NCI-H345 (cell line): ENCODE measurements at regions not wholly inside any gene's neighbourhood (a gene's known extent, or its start where the extent isn't known, plus 50 kb on each side); places are given as distances from the start of the nearest gene placed in this dataset.

Experiments
- DNase-seq: peaks from one replicate; lab custom pipeline; 2025; lab: John Stamatoyannopoulos, UW

DNA sequence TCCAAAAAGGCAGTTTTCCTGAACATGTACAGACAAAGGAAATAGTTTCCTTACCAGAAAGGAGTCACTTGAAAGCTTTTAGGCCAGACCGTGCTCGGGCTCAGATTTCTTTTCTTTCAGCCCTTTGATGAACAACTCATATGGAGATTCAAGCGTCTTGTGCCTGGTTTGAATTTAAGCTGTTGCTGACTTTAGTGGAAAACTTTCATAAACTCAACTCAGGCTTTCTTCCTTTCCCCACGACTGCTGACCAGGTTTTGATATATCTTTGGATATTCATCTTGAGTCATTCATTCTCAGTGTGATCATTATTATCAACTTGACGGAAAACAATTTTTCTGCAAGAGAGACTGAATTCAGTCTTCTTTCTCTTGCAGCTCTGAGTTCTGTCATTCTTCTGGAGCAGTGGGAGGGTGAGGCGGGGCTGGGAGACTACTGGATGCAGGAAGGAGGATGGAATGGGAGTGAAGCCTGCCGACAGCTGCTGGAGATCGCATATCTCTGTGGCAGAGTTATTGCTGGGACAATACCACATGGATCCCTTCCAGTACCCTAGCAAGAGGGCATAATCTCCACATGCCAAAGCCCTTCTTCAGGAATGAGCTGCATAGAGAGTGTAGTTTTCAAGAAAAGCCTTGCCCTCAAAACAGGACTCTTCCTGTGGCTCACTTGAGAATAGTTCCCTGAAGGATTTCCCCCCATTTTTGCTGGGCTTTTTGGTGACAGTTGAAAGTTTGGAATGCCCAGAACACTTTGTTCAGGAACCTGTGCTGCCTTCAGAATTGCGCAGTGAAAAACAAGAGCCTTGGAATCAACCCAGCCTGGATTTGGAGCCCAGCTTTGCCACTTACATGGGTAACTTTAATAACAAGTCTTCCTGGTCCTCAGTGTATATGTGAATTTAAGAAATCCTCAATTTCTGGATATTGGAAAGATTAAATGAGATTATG lies 364.4 kb downstream of the ZNF521 start:
- DNase-seq = no peak

GRCh38 chr18:24988253-24988840 lies 363.6 kb downstream of the ZNF521 start:
- no peak for DNase-seq

- no peak for DNase-seq
These were observed 362.0 kb downstream of the ZNF521 start for GRCh38 chr18:24989760-24990593.

DNA sequence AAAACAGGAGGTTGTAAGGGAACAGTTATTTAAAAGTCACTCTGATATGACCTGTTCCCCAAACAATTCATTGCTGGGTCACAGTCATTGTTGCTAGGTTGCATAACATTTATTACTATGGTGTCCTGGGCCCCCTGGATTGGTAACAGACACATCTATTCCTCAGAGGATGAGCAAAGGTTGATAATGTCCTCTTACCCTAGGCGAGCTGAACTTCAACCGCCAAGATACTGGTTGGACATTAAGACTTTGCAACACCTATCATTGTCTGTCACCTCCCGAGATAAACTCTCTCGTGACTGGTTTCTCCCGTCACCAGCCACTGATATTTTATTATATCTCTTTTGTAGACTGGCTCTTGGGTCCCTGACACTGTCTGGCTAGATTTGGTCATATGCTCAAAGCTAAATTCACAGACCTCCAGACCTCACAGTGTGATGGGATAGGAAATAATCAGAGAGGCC lies 361.3 kb downstream of the ZNF521 start:
- no peak for DNase-seq

DNA sequence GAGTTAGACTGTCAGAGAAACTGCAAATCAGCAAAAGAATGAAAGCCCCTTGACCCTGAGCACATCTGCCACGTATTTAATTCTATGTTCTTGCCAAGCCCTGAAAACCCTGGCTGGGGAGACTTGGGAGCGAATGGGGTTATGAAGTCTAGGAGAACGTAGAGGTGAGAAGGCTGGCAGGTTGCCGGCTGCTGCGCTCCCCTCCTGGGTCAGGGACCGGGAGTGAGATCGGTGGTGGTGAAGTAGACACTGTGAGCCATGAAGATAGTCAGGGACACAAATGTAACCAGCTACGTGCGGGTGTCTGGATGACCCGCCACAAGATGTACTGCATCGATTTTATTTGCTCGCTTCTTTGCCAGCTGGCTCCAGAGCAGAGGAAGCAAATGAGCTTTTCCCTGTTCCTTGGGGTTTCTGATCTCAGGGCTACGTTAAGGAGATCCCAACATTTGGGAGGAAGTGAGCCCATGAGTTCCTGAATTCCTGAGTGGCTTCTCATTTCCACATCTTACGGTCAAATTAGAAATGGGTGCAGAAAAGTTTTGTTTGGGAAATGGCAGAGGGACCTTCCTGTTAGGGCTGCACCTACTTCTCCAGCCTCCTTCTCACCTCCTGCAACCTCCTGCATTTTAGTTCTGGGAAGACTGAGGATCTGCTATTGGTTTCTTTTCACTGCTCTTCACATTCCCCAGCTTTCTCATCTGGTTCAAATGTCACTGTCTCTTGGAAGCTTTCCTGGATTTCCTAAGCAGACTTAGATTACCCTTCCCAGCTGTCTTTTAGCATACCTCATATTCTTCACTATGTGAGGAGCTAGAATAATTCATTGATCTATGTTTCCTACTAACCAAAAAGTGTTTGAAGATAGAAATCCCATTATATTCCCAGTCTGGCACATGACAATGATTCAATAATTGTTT lies 360.6 kb downstream of the ZNF521 start:
- DNase-seq = no peak

- peak; percentile 65 for DNase-seq
These were observed 359.5 kb downstream of the ZNF521 start for GRCh38 chr18:24992491-24992890.

- DNase-seq = no peak
These were observed 358.3 kb downstream of the ZNF521 start for GRCh38 chr18:24993628-24994027.

DNA sequence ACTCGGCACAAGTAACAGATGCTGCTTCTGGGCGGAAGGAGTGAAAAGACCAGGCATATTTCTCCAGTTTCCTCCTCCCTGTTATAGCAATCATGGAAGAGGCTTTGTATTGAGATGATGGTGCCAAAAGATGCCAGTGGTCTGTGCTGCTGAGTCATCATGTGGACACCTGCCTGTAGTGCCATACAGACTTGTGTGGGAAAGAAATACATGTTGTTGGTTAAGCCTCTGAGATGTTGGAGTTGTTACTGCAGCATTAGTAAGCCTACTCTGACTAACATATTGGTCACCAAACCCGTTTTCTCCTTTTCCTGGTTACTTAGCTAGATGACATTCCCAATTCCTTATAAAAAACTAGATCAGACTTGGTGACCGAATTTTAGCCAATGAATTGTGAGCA lies 356.9 kb downstream of the ZNF521 start:
- DNase-seq = no peak

DNA sequence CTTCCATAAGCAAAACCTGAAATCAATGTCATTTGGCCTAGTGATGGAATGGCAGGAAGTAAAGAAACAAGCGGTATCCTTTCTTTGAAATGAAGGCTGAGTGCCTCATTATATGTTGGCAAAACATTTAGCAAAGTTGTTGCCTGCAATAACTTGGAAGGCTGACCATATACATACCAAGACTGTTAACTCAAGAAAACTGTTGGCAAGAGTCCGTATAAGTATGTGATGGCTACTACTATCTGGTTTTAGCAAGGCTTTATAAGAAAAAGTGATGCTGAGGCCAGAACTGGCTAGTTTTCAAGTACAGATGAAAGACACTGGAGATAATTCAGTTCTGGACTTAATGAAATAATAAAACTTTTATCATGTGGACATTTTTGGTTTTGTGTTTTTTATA lies 356.2 kb downstream of the ZNF521 start:
- DNase-seq = no peak

- no peak for DNase-seq
These were observed 352.2 kb downstream of the ZNF521 start for GRCh38 chr18:24999650-25000267.

DNA sequence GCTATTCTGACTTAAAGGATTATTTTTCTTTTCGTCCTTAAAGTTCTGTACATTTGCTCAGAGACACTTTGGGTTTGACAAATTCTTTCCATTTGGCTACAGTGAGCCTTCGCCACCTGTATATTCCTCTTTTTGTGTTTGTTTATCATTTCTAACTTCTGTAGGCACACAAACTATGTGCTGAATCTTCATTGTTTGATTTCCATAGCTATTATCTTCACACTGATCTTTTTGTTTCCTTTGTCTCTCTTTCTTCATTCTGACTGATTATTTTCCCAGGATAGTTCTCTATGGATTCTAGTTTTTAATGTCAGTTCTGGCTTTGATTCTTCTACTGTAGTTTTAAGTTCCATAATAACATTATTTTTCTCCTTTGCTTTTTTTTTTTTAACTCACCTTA lies 350.2 kb downstream of the ZNF521 start:
- DNase-seq = no peak

DNA sequence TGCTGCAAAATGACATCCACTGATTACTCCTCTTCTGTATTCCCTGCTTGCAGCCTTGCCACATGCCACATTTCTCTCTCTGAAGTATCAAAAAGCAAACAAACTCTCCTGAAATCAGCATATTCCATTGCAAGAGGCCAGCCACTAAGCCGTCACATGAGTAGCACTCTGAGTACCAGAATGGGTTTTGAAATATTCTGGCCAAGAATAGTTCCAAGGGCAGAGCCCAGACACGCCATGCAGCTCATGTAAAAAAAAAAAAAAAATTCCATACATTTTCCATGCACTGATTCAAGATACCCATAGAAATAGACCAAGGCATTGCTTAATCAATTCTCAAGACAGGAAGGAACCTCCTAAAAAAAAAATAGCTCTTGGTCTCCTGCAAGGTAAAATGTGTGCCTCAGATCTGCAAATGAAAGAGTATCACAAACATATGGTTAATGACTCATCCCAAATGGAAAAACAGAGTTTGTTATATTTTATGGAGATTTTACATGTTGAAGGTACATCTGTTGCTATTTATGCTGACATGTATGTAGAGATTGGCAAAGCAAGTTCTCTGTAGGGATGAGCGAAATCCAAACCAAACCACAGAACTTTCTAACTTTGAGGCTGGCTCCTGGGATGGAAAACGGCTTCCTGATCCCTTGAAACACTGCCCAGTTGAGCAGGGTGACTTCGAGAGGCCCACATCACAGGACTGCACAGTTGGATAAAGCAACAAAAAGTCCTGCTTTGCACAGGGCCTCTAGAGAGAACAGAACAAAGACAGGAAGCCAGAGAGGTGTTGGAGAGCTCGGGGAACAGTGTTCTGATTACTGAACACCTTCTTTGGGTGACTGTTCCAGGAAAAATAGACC lies 346.2 kb downstream of the ZNF521 start:
- DNase-seq = no peak

DNA sequence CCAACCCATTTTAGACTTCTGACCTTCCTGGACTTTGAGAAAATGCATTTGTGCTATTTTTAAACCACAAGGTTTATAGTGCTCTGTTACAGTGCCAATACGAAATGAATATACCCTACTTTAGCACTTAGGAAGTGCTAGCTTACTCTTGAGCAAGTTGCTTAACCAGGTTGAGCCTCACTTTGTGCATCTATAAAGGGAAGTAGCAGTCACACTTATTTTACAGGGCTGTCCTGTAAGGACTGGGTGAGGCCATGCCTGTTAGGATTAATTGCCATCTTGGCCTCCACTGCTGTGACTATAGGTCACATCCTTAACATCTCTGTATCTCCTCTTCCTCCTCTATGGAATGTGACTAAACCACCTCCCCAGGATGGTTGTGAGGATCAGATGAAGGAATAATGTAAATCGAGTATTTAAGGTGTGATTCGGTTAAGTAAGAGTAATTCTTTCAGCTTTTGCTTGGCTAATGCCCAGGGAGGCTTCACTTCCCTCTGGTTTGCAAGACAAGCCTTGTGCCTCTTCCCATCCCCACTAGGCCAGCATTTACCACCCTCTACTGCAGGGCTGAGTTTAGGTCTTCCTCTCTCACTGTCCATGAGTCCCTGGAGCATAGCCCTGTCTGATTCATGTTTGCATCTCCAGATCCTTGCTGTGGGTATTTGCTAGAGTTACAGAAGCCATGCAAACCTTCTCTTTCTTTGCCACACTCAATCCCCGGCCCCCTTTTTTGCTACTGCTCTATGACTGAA lies 341.2 kb downstream of the ZNF521 start:
- no peak for DNase-seq
